ENCODE measurements at regions not wholly inside any gene's neighbourhood (a gene's known extent, or its start where the extent isn't known, plus 50 kb on each side); places are given as distances from the start of the nearest gene placed in this dataset.
"Not testable (repeated sequence)": the region's sequence is repeated elsewhere in the genome, so short reads cannot be mapped to it uniquely, and the experiment has no call there.

DNA sequence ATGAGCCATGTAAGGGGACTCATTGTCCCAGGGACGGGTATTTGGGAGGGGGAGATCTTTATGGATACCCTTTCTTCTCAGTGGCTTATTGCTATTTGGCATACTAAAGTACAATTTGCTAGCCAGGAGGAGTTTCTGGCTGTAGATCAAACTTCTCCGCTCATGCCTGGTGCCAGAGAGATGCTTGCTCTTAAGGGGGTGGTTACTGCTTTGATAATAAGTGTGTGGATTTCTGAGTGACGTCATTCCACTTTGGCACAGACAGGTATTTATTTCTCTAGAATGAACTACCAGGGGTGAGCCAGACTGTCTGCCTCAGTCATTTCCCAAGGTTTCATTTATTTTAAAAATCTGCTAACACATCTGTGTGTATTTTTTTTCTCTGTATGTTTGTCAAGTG, 131.1 kb downstream of the SRGAP2 start:
- TF ChIP-seq ARNT (IDR thresholded peaks at IDR 0.05); SP1 (IDR thresholded peaks at IDR 0.05); SUZ12 (IDR thresholded peaks at IDR 0.05); FOXM1 (IDR thresholded peaks at IDR 0.05; ENCODE audit: borderline replicate concordance); FOXK2 (IDR thresholded peaks at IDR 0.05); HDGF (IDR thresholded peaks at IDR 0.05; ENCODE audit: borderline replicate concordance); TARDBP (IDR thresholded peaks at IDR 0.05); FOXA1 (IDR thresholded peaks at IDR 0.05); BHLHE40 (IDR thresholded peaks at IDR 0.05; ENCODE audit: borderline replicate concordance); ZNF384 (IDR thresholded peaks at IDR 0.05); L3MBTL2 (conservative IDR thresholded peaks at IDR 0.05): not testable (repeated sequence)

All from HEK293T (cell line).